HG02938 (cell line): ENCODE measurements at regions not wholly inside any gene's neighbourhood (a gene's known extent, or its start where the extent isn't known, plus 50 kb on each side); places are given as distances from the start of the nearest gene placed in this dataset.
"Not testable (repeated sequence)": the region's sequence is repeated elsewhere in the genome, so short reads cannot be mapped to it uniquely, and the experiment has no call there.

Source experiments
- ATAC-seq: cut with Tn5 transposase; IDR thresholded peaks from one replicate; pipeline ENCODE4 v1.9.1; 2021; ENCODE audit warnings: mild to moderate bottlenecking, moderate library complexity; ENCODE audit not compliant: unreplicated experiment

DNA sequence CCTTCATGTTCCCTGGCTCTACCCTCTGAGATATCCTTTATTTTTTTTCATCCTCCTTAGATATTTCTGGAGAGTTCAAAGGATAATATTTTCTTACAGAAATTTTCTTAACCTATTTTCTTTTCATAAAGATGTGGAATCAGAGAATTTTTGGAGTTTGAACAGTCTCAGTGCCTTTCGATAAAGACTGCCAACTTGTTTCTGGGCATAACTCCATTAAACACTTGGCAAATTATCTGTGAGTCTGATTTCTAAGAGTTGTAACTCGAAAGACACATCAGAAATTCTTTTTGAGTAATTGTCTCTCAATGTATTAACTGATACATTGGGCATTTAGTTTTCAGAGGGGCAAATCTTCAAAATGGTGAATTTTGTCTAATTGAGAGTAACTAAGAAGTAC, 1255.6 kb downstream of the NCAM2 start:
- ATAC-seq, result no peak

DNA sequence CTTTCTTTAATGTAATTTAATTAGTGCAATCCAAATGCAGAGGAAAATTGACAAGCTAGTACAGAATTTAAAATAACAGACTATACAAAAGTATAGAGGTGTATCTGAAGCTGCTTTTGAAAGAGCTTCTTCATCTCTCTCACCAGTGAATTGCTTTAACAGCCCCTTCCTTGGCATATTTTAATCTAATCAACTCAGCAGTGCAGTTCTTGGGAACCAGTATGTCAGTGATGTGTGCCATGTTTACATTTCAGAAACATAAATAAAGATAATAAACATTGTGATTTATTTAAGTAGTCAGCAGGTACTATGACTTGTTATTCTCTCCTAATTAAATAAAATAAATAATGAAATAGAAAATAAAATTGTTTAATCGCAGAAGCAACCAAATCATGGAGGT, 1260.6 kb downstream of the NCAM2 start:
- ATAC-seq, result no peak

DNA sequence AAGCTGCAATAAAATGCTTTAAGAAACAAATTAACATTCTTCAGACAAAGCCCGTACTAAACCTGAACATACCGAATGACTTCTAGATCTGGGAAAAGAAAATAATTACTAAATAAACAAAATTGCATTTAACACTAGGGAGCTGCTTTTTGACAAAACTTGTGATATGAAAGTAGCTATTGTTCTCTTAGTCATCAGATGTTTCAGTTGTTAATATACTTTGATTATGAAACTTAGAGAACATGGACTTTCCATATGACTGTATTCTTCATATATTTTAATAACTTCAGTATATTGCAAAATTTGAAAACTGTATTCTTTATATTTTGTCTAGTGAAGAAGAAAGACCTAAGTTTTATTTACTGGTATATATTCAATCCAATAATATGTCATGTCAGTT, 1262.1 kb downstream of the NCAM2 start:
- ATAC-seq, result no peak

DNA sequence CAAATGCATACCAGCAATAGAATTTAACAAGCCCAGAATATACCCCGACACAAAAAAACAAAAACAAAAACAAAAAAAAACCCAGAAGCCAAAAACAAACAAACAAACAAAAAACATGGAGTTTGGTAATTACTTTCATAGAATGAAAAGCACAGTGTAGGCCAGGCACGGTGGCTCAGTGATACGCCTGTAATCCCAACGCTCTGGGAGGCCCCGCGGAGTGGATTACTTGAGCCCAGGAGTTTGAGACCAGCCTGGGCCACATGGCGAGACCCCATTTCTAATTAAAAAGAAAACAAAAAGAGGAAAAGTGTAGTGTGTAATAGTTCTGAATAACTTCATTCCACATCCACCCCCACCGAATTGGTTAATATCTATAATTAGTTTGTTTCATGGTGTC, 1265.7 kb downstream of the NCAM2 start:
- no peak for ATAC-seq

DNA sequence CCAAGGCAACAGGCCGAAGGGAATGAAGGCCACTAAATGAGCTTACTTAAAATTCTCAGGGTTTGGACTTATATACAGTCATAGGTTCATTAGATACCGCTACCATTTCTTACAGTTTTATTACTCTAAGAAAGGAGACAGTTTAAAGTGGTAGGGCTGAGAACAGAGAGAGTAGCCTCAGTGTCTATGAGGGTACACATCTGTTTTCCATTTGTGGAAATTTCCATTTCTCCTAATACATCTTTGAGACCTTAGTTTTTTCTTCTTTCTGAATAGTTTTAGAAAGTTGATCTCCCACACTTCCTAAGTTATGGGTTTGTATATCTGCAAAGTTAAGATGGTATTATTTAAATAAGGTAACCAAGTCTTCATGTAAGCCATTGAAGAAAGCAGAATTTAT, 1279.1 kb downstream of the NCAM2 start:
- no peak for ATAC-seq

DNA sequence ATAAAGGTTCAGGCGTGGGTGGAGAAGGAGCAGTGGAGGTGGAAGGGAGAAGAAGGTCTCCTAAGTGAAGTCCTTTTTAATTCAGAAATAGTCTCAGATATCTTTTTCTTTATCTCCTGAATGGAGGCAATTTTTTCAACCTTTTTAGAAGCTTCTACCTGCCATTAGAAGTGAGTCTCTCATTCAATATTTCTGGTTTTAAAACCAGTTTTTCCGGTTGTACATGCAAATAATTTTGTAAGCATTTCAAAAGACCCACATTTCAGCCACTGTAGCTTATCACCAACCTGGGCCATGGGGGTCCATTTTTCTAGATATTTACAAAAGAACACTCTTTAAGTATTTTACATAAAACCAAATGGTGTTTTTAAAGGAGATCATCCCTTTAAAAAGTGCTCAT, 1280.2 kb downstream of the NCAM2 start:
- no peak for ATAC-seq

DNA sequence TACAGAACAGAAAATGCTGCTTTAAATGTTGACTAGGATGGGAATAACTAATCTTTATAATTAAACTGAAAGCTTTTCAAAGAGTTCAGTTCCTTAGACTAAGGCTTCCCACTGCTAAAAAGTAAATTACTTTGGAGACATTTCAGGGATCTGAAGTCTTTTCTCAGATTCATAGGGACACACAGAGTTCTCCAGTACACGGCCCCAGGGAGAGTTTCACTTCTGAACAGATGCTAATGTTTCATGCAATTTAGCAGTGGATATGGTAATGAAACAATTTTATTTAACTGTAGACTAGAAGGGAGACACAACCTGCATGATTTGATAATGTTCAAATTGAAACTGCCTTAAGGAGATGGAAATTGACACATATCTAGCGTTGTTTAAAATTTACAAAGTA, 1282.6 kb downstream of the NCAM2 start:
- no peak for ATAC-seq

DNA sequence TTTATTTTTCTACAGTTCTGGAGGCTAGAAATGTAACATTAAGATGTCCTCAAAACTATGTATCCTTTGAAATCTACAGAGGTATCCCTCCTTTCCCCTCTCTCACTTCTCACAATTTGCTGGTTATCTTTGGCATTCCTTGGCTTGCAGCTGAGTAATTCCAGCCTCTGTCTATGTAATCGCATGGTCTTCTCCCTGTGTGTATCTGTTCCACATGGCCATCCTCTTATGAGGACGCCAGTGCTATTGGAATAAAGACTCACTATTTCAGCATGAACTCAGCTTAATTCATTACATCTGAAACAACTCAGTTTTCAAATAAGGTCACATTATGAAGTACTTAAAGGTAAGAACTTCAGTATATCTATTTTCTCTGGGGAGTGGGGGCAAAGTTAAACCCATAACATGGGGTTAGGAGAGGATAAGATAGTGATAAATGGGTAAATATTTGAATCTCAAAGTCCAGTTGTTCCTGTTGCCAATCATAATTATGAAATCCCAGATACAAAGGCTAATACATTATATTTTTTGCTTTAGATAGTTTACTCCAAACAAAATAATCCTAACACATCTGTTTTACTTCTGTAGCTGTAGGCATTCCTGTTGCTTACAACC, 1290.8 kb downstream of the NCAM2 start:
- ATAC-seq, result no peak

DNA sequence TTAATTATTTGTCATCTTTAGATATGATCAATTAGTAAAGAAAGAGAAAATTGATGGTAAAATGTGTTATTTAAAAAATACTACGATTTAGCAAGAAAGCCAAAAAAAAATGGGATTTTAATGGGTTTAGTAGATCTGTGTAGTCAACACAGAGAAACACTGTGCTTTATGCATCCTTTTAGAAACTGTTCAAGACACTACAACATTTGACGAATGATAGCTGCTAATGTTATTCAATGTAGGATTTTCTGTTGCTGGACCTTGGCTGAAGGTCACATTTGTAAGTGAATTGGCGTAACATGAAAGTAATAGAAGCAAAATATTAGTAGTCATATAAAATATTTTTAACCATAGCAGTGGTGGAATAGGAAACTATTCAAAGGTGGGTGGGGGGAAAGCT, 1293.9 kb downstream of the NCAM2 start:
- no peak for ATAC-seq

DNA sequence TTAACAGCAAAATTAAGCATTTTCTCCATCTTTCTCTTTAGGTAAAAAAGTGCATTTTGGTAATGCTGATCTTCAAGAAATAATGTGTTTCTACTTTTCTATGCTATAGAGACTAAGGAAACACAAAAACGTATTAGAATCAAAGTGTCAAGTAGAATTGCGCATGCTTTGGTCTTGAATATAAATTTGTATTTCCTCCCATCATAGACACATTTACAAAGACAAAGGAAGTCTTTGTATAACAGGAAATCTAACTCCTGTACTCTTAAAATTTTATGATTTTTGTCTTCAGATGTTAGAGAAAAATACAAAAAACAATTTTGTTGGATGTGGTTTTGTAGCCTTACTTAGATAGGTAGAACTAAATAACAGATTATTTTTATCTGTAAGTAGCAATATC, 1299.4 kb downstream of the NCAM2 start:
- no peak for ATAC-seq

DNA sequence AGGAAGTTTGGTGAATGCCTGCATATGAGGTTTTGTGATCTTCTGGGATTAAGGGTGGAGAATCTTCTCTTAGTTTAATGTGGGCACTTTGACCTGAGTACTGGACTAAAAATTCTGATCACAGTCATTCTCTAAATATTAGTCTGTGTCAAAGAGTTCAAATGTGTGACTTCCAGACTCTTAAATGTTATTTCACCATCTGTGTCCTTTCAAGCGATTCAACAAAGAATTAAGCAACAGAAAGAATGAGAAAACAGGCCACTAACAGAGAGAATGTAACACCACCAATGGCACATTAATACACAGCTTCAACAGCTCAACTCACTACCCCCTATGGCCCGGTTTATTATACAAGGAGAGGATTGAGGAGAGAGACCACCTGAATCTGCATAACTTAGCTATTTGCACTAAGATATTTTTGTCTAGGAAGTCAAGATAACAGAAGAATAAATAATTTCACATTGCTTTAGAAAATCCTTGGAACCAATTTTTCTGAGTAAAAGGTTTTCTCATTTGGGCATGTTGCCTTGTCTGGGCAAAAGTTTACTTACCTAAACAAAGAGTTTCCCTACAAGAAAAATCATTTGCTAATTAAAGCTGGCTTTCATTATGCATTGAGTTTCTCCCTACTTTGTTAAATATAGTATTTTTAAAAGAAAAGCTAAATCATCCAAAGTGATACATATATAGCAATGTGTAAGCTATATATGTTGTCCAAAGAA, 1313.7 kb downstream of the NCAM2 start:
- ATAC-seq, result no peak

DNA sequence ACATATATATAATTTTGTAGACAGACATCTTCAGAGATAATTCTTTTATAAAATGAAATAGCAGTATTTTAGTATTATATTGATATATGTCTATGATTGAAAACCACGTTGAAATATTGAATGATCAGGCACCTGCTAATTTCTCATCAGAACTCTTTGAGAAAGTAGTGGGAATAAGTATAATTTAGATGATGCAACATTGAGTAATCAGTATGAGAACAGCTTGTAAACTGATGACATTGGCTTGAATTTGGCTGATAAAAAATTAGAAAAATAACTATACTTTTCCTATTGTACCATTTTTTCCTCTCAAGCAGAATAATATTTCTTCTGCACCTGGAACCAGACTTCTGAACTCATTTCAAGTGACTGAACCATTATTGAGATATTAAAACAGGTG, 1316.8 kb downstream of the NCAM2 start:
- ATAC-seq, result no peak

DNA sequence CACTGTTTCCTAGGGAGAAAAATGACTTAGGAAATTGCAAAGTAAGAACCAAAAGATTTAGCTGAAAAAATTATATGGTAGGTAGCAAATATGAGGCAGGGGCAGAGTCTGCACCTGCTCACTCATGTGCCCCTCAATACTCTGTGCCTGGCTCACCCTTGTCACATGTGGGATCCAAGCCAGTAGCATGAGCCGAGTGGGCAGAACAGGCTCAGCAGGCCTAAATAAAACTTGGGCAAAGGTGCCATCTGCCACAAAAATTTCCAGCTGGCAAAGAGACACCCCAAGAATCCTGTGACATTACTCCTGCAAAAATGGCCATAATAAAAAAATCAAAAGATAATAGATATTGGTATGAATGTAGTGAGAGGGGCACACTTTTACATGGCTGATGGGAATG, 1321.2 kb downstream of the NCAM2 start:
- no peak for ATAC-seq

DNA sequence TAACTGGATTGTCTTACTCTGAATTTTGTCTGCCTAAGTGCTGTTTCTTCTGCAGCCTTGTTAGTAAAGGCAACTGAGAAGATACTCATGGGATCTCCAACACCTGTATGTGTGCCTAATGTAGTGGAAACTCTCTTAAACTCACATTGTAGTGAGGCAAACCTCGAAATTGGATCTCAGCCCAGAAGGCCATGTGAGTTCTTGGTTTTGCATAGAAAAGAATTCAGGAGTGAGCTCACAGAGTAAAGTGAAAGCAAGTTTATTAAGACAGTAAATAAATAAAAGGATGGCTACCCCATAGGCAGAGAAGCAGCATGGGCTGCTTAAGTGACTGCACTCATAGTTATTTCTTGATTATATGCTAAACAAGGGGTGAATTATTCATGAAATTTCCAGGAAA, 1344.7 kb downstream of the NCAM2 start:
- no peak for ATAC-seq

DNA sequence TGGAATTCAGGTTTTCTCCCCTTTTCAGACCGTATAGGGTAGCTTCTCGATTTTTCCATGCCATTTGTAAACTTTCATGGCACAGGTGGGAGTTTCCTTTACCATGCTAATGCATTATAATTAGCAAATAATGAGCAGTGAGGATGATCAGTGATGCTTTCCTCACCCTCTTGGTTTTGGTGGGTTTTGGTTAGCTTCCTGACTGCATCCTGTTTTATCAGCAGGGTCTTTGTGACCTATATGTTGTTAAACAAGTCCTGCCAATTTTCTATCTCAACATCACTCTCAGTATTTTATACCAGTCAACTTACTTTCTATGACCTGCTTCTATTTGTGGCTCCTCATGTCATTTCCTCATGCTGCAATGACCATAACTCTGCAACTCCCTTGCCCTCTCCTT, 1345.1 kb downstream of the NCAM2 start:
- ATAC-seq, result no peak

DNA sequence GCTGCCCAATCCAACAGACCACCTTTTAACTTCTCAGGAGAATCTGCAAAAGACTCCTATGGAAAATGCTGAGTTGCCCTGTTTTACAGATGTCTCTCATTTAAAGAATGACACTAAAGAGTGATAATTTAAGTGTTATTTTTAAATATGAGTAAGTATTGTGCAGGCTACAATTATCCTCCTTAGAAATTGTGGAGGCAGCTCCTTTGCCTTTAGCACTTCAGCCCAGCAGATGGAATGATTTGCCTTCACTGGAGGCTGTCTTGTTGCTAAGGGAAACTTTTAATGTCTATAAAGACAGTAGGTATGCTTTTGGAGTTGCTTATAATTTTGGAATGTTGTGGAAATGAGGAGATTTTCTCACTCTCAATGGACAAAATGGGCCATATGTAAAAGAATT, 1345.5 kb downstream of the NCAM2 start:
- no peak for ATAC-seq

DNA sequence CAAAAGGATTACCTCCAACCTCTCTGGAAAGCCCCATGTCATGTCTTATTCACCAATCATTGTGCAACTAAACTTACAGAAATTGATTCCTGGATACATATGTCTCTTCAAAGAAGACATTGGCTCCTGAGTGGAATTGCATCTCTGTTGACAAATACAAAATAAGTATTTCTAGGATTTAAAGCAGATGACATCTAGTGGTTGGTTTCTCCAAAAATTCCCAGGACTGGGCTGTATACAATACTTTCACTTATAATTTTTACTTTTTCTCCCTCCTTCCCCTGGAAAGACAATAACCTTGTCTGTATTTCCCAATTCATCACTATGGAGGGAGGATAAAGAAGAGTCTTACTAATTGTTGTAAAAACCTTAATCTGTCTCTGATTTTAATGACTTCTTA, 1347.4 kb downstream of the NCAM2 start:
- no peak for ATAC-seq

DNA sequence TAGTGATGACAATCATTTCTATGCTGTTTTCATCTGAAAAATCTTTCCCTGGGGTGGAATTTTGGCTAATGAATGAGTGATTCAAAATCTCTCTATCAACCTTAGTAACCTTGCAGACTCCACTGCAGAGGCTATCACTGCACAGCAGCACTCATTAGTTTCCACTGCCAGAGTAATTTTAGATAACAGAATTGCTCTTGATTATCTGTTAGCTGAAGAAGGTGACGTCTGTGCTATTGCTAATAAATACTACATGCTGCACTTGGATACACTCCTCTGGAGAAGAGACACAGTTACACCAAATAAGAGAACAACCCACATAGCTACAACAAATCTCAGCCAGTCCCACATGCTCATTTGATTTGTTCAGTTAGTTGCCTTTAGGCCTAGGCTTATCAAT, 1348.4 kb downstream of the NCAM2 start:
- ATAC-seq, result no peak

DNA sequence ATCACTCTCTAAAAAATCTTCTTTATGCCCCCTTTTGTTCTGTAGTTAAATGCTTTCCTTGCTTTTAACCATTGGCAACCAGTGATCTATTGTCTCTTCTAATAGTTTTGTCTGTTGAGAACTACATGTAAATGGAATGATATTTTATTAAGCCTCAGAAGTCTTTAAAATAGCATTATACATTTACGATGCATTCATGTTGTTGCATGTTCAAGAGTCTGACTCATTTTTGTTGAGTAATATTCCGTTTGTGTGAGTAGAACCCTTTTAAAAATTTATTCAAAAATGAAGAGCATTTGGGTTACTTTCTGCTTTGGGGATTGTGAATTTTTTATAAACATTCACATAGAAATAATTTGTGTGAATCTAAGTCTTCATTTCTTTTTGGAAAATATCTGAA, 1352.9 kb downstream of the NCAM2 start:
- no peak for ATAC-seq

DNA sequence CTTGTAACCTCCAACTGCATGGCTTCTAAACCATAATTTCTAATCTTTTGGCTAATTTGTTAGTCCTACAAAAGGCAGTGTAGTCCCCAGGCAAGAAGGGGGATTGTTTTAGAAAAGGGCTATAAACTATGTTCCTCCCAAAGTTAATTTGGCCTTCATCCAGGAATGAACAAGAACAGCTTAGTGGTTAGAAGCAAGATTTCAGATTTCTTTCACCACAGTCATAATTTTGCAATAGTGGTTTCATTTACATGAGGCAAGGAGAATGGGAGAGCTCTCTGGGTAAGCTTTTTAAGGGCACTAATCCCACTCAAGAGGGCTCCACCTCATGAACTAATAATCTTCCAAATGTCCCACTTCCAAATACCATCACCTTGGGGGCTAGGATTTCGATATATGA, 1353.9 kb downstream of the NCAM2 start:
- no peak for ATAC-seq

DNA sequence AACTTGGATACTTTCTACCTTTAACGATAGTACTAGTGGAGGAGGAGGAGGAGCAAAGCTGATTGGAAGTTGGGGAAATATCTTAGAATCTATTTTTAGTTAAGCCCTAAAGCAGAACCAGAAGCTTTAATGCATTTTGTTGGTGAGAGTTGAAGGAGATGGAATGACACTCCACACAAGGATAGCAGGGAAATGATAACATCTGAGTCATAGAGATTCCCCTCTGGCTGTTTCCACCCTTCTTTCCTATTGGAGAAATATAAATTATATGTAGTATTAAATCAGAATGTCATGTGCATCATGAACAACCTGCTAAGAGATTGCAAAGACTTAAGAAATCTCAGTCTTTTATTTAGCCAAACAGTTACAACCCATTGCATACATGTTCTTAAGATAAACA, 1357.7 kb downstream of the NCAM2 start:
- no peak for ATAC-seq

DNA sequence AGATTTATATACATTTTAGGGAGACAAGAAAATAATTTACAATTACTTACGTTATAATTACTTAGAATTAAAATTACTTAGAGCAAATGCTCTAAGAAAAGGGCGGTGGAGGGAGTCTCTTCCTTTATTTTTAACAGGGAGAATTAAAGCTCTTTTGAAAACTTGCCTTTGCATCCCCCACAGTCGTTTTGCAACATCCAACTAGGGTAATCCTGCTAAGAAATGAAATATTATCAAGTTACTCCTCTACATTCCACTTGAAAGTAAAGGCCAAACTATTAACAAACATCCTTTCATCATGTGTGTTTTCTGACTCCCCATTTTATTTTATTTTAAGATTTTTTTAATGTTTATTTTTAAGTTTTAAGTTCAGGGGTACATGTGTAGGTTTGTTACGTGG, 1358.5 kb downstream of the NCAM2 start:
- no peak for ATAC-seq

DNA sequence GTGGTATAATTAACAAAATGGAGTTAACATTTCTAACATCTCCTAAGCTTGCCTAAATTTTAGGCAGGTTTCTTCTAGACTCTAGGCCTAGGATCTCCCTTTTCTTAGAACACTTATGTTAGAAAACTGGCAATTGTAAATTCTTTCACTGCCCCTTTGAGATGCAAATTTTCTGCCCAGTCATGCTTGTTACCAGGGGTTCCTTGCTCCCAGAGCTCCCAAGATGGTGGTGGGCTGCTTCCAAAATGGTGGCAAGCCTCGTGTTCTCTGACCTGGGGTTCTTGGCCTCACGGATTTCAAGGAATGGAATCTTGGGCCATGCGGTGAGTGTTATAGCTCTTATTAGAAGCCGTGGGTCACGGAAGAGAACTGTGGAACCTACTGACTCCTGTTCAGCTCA, 1361.4 kb downstream of the NCAM2 start:
- ATAC-seq, result not testable (repeated sequence)
